RWPE2 (cell line): ENCODE measurements at regions not wholly inside any gene's neighbourhood (a gene's known extent, or its start where the extent isn't known, plus 50 kb on each side); places are given as distances from the start of the nearest gene placed in this dataset.
A peak's percentile ranks its signal among the peaks of the same experiment; 100 is the strongest.

Experiments
- ATAC-seq: fragments of 200-7000 bp; cut with Tn5 transposase; 3 replicates; pipeline ENCODE4 v1.9.1; 2021; ENCODE audit warnings: low read depth
- DNase-seq: peaks from one replicate; pipeline ENCODE4 v3.0.0-alpha.2; 2020; ENCODE audit warnings: low spot score
- H3K27ac ChIP-seq: fragments of 450-650 bp; 2 replicates; pipeline ENCODE4 v1.5.1; 2017; ENCODE audit warnings: mild to moderate bottlenecking; ENCODE audit not compliant: poor library complexity, severe bottlenecking
- H3K27me3 ChIP-seq: fragments of 250-450 bp; sonication (Bioruptor Pico); 2 replicates; pipeline ENCODE4 v1.5.1; 2021; ENCODE audit warnings: mild to moderate bottlenecking, moderate library complexity; ENCODE audit not compliant: insufficient read depth, poor library complexity, severe bottlenecking
- H3K36me3 ChIP-seq: fragments of 250-450 bp; sonication (Bioruptor Pico); 2 replicates; pipeline ENCODE4 v1.5.1; 2020; ENCODE audit warnings: low read depth, mild to moderate bottlenecking, moderate library complexity
- H3K4me1 ChIP-seq: fragments of 250-450 bp; sonication (Bioruptor Pico); 2 replicates; pipeline ENCODE4 v1.5.1; 2021; ENCODE audit warnings: mild to moderate bottlenecking, moderate library complexity; ENCODE audit not compliant: insufficient read depth, poor library complexity, severe bottlenecking
- H3K4me3 ChIP-seq: fragments of 250-450 bp; sonication (Bioruptor Pico); 2 replicates; pipeline ENCODE4 v1.5.1; 2021; ENCODE audit warnings: mild to moderate bottlenecking, moderate library complexity; ENCODE audit not compliant: severe bottlenecking
- H3K9me3 ChIP-seq: fragments of 250-450 bp; sonication (Bioruptor Pico); 2 replicates; pipeline ENCODE4 v1.5.1; 2021; ENCODE audit warnings: mild to moderate bottlenecking, moderate library complexity; ENCODE audit not compliant: severe bottlenecking
- CTCF ChIP-seq: fragments of 450-650 bp; IDR thresholded peaks from one replicate; pipeline ENCODE4 v1.5.1; 2017; ENCODE audit warnings: mild to moderate bottlenecking, moderate library complexity; ENCODE audit not compliant: poor library complexity, severe bottlenecking

- H3K4me3 ChIP-seq, result no peak overlapping the region
- H3K9me3 ChIP-seq, result no peaks in the 10 kb centered on the region
- no peaks in the 10 kb centered on the region for H3K27me3 ChIP-seq
- no peaks in the 10 kb centered on the region for H3K36me3 ChIP-seq
- TF ChIP-seq CTCF, result no peak
- ATAC-seq (peak; percentile 64; the same call in 2 of the 3 replicates), DNase-seq (no peak)
- H3K4me1 ChIP-seq, result peaks cover 9% of the 10 kb centered on the region
- no peak overlapping the region for H3K27ac ChIP-seq
Observed at GRCh38 chr5:169367861-169368260, 66.9 kb upstream of the SLIT3 start.

DNA sequence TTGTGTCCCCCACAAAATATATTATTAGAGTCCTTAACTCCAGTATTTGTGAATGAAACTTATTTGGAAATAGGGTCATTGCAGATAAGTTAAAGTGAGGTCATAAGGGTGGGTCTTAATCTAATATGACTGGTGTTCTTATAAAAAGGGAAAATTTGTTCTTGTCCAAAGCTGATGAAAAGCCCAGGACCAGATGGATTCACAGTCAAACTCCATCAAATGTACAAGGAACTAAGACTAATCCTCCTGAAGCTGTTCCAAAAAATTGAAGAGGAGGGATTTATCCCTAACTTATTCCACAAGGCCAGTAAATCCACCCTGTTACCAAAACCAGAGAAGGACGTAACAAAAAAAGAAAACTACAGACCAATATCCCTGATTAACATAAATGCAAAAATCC lies 56.4 kb upstream of the SLIT3 start:
- H3K4me3 ChIP-seq, result no peak overlapping the region

GRCh38 chr5:169356811-169357210 lies 55.9 kb upstream of the SLIT3 start:
- Histone ChIP-seq H3K9me3 (no peaks in the 10 kb centered on the region), H3K4me3 (no peak overlapping the region), H3K27me3 (no peaks in the 10 kb centered on the region), H3K36me3 (no peaks in the 10 kb centered on the region), H3K27ac (peak overlapping the region; percentile 99), H3K4me1 (peaks cover 42% of the 10 kb centered on the region)
- DNase-seq (no peak), ATAC-seq (no peak)
- no peak for TF ChIP-seq CTCF

More for the DNA sequence above, 56.4 kb upstream of the SLIT3 start:
- Histone ChIP-seq H3K36me3 (no peaks in the 10 kb centered on the region), H3K9me3 (no peaks in the 10 kb centered on the region), H3K4me1 (peaks cover 37% of the 10 kb centered on the region), H3K27me3 (no peaks in the 10 kb centered on the region), H3K27ac (peak overlapping the region; percentile 99)
- DNase-seq, result no peak
- TF ChIP-seq CTCF, result no peak
- no peak for ATAC-seq

DNA sequence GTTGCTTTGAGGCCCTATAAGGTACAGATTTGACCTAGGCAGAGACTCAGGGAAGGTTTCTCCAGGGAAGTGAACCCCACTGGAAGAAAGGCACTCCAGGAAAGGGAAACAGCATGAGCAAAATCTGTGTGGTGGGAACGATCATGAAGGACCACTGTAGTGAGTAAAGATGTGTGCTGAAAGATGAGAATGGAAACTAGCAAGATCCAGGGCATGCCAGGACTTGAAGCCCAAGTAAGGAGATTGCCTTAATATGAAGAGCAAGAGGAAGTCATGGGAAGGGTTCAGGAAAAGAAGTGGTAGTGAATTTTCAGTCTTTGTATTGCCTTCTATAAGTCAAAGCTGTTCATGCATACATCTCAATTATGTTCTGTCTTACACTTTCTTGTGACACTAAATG lies 55.2 kb upstream of the SLIT3 start:
- H3K9me3 ChIP-seq, result no peaks in the 10 kb centered on the region
- no peak for TF ChIP-seq CTCF
- peak overlapping the region; percentile 99 for H3K27ac ChIP-seq
- no peak for ATAC-seq
- no peaks in the 10 kb centered on the region for H3K27me3 ChIP-seq
- no peaks in the 10 kb centered on the region for H3K36me3 ChIP-seq
- H3K4me1 ChIP-seq, result peaks cover 48% of the 10 kb centered on the region
- no peak for DNase-seq
- no peak overlapping the region for H3K4me3 ChIP-seq

DNA sequence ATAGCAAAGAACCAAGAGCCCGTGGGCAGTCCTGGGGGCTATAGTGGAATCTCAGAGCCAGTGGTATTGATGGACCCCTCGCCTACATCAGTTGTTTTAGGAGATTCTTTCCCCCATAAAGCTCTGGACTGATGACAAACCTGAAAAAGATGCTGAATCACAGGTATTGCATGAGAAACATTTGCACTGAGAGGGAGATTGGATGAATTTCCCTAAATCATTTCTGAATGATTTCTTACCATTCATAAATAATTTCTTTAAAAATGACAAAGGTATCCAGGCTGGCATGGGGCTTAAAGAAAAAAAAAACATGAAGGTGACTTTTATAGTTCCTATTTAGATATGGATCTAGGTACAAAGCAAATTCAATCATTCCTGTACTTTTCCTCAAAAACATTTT lies 54.0 kb upstream of the SLIT3 start:
- DNase-seq (no peak), ATAC-seq (no peak)
- no peak for TF ChIP-seq CTCF
- Histone ChIP-seq H3K9me3 (no peaks in the 10 kb centered on the region), H3K4me1 (peaks cover 57% of the 10 kb centered on the region), H3K36me3 (no peaks in the 10 kb centered on the region), H3K27ac (peak overlapping the region; percentile 99), H3K4me3 (no peak overlapping the region), H3K27me3 (no peaks in the 10 kb centered on the region)
